Type B pancreatic cell (in vitro differentiated cells): ENCODE measurements at regions not wholly inside any gene's neighbourhood (a gene's known extent, or its start where the extent isn't known, plus 50 kb on each side); places are given as distances from the start of the nearest gene placed in this dataset.

Experiments used
- DNase-seq: peaks from one replicate; pipeline ENCODE4 v3.0.0; 2021; ENCODE audit warnings: mixed read lengths; ENCODE audit not compliant: unreplicated experiment; ENCODE audit errors: extremely low spot score
- H3K27ac Mint-ChIP-seq: 2 replicates; pipeline ENCODE4 v1.8.0; 2021; ENCODE audit warnings: mild to moderate bottlenecking, mixed read lengths
- H3K27me3 Mint-ChIP-seq: 2 replicates; pipeline ENCODE4 v1.8.0; 2021; ENCODE audit warnings: mixed read lengths
- H3K36me3 Mint-ChIP-seq: 2 replicates; pipeline ENCODE4 v1.8.0; 2021; ENCODE audit warnings: mixed read lengths
- H3K4me1 Mint-ChIP-seq: one replicate; pipeline ENCODE4 v1.8.0; 2021; ENCODE audit warnings: mixed read lengths; ENCODE audit not compliant: unreplicated experiment
- H3K4me3 Mint-ChIP-seq: 2 replicates; pipeline ENCODE4 v1.8.0; 2021; ENCODE audit warnings: mild to moderate bottlenecking, mixed read lengths
- H3K9me3 Mint-ChIP-seq: 2 replicates; pipeline ENCODE4 v1.8.0; 2021; ENCODE audit warnings: mixed read lengths
- TF ChIP-seq, protein P1 (sequence below): fragments of 200-600 bp; sonication (generic); conservative IDR thresholded peaks from 2 replicates; pipeline ENCODE4 v1.5.0; 2021; ENCODE audit warnings: antibody characterized with exemption, mild to moderate bottlenecking

DNA sequence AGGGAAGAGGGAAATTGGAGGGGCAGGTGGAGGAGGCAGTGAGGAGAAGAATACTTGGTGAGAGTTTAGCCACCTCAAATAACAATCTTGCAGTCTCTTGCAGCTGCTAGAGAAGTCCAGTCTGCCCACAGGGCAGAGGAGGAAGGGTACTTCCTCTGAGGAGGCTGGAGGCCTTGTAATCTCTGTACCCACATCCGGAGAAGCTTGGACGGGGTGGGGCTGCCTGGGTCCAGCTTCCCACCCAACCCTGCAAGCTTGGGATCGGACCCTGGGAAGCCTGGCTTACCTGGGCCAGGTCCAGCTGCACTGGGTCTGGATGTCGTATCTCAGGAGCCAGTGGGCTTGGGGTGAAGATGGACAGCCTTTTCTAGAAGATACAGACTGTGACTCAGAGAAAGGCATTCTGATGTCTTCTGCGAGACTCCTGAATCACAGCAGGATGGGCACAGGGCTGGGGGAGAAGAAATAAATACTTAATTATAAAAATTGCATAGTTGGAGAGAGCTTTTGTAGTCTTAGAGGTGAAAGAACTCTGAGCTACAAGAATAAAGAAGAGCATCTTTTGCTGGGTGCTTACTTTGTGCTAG, 111.8 kb upstream of the JUN start:
- DNase-seq, result no peak
- peaks cover 25% of the 10 kb centered on the region for H3K4me1 Mint-ChIP-seq
- H3K9me3 Mint-ChIP-seq, result no peaks in the 10 kb centered on the region
- H3K27me3 Mint-ChIP-seq, result no peaks in the 10 kb centered on the region
- H3K4me3 Mint-ChIP-seq, result no peak overlapping the region
- TF ChIP-seq, protein P1, sequence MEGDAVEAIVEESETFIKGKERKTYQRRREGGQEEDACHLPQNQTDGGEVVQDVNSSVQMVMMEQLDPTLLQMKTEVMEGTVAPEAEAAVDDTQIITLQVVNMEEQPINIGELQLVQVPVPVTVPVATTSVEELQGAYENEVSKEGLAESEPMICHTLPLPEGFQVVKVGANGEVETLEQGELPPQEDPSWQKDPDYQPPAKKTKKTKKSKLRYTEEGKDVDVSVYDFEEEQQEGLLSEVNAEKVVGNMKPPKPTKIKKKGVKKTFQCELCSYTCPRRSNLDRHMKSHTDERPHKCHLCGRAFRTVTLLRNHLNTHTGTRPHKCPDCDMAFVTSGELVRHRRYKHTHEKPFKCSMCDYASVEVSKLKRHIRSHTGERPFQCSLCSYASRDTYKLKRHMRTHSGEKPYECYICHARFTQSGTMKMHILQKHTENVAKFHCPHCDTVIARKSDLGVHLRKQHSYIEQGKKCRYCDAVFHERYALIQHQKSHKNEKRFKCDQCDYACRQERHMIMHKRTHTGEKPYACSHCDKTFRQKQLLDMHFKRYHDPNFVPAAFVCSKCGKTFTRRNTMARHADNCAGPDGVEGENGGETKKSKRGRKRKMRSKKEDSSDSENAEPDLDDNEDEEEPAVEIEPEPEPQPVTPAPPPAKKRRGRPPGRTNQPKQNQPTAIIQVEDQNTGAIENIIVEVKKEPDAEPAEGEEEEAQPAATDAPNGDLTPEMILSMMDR, result no peak
- H3K36me3 Mint-ChIP-seq, result no peaks in the 10 kb centered on the region
- no peak overlapping the region for H3K27ac Mint-ChIP-seq

DNA sequence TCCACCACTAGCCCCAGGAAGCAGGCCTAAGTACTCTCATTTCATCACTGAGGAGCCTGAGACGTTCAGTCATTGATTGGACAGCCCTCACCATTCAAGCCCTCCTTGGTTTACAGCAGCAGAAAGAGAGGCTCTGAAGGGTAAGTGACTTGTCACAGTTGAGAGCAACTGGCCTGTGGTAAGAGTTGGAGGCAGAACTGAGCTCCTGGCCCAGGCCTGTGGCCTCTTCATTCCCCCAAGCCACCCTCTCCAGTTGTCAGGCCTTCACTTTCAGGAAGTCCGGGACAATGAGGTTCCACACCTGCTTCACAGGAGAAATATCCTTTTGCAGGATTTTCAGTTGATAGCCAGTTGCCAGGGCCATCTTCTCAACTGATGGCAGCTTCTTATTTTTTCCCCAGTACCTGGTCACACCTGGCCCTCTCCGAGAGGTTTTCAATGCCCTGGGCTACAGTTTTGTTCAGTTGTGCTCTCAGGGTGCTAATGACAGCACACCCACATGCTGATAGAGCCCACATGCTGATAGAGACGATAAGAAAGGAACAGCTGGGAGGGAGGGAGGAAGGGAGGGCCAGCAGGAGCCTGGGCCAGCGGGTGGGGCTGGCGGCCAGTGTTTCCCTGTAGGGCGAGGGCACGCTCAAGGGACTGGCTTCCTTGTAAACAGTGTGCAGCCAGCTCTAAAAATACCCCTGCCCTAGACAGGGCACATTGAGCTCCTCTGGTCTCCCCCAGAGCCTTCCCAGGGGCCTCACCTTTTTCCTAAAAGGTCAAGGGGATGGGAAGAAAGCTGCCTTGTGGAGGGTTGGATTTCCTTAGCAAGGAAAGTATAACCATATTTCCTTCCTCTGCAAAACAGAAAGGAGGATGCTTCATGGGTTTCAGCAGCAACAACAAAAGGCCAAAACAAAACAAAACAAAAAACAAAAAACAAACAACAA, 112.7 kb upstream of the JUN start:
- Mint-ChIP-seq H3K4me3 (no peak overlapping the region), H3K9me3 (no peaks in the 10 kb centered on the region), H3K27me3 (no peaks in the 10 kb centered on the region), H3K36me3 (no peaks in the 10 kb centered on the region), H3K27ac (no peak overlapping the region), H3K4me1 (peaks cover 31% of the 10 kb centered on the region)
- TF ChIP-seq, protein P1, result no peak
- no peak for DNase-seq

DNA sequence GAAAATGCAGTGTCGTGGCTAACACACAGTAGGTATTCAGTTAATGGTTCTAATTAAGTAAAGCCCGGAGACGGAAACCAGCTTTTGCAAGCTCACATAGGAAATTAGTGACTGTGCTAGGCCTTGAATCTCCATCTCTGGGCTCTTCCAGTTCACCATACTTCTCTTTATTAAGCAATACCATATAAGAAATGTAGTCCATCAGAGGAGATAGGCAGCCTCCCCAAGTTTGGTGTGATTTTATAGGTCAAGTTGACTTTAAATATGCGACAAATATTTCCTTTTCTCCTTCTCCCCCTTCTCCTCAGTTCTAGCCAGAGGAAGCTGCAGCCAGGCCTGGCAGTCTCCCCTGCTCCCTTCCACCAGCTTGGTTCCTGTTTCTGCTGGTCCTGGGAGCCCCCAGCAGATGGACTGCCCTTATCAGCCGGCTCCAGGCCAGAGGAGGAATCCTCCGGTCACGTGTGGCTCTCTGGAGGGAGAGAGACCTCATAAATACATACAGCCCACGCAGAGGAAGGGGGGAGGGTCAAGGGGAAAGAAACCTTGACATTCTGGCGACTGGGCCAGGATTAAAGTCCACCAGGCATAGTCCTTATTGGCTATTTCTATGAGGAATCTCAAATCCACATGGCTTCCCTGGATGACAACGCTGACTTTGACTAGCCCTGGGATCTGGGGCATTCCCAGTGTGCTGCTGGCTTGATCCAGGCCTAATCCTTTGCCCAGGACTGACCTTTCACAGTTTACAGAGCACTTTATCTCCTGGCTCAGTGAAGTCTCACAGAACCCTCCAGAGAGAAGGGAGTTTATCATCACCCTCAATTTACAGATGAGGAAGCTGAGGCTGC, 115.1 kb upstream of the JUN start:
- Mint-ChIP-seq H3K27ac (no peak overlapping the region), H3K4me3 (no peak overlapping the region), H3K9me3 (no peaks in the 10 kb centered on the region), H3K36me3 (no peaks in the 10 kb centered on the region), H3K27me3 (no peaks in the 10 kb centered on the region), H3K4me1 (peaks cover 41% of the 10 kb centered on the region)
- DNase-seq, result no peak
- TF ChIP-seq, protein P1, result no peak

DNA sequence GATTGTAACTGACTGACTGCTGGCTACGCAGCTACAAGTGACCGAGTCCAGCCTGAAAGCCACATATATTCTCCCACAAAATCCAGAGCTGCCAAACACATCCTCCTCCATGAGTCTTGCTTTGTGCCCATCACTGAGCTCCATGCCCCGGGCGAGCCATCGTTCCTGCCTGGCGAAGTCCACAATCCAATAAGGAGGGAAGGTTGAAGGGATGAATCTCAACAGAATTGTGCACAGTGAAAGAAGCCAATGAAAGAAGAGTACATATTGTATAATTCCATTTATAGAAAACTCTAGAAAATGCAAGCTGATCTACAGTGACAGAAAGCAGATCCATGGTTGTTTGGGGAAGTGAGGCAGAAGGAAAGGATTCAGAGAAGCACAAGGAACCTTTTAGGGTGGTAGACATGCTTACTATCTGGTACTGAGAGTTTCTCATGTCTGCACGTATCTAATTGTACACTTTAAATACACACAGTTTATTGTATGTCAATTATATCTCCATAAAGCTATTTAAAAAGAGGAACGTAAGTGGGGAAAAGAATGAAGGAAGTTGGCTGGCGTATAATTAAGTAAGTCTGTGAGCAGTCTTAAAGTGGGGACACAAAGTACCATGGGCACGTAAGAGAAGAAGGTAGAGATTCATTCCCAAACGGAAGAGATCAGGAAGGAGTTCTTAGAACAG, 115.9 kb upstream of the JUN start:
- TF ChIP-seq, protein P1, result no peak
- H3K27me3 Mint-ChIP-seq, result no peaks in the 10 kb centered on the region
- H3K9me3 Mint-ChIP-seq, result no peaks in the 10 kb centered on the region
- H3K36me3 Mint-ChIP-seq, result no peaks in the 10 kb centered on the region
- peaks cover 45% of the 10 kb centered on the region for H3K4me1 Mint-ChIP-seq
- H3K4me3 Mint-ChIP-seq, result no peak overlapping the region
- no peak for DNase-seq
- H3K27ac Mint-ChIP-seq, result no peak overlapping the region

DNA sequence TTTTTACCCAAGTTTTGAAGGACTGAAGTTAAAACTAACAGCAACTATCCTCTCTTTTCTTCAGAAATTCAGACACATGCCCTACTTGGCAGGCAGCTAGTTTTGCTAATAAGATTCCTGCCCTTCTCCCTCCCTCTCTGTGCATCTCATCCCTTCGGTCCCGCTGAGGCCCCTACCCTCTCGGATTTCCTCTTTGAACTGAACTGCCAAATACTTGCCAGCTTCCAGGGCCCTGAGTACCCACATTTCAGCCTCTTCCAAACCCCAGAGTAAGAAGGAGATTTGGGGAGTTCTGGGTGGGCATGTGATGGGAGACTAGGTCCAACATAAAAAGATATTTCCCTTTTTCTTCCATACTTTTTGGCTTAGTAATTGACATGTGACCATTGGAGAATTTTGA, 116.5 kb upstream of the JUN start:
- DNase-seq, result no peak
- no peaks in the 10 kb centered on the region for H3K36me3 Mint-ChIP-seq
- H3K4me1 Mint-ChIP-seq, result peaks cover 51% of the 10 kb centered on the region
- no peak overlapping the region for H3K27ac Mint-ChIP-seq
- no peak overlapping the region for H3K4me3 Mint-ChIP-seq
- TF ChIP-seq, protein P1, result no peak
- H3K27me3 Mint-ChIP-seq, result no peaks in the 10 kb centered on the region
- H3K9me3 Mint-ChIP-seq, result no peaks in the 10 kb centered on the region
